ENCODE measurements at regions not wholly inside any gene's neighbourhood (a gene's known extent, or its start where the extent isn't known, plus 50 kb on each side); places are given as distances from the start of the nearest gene placed in this dataset.

DNA sequence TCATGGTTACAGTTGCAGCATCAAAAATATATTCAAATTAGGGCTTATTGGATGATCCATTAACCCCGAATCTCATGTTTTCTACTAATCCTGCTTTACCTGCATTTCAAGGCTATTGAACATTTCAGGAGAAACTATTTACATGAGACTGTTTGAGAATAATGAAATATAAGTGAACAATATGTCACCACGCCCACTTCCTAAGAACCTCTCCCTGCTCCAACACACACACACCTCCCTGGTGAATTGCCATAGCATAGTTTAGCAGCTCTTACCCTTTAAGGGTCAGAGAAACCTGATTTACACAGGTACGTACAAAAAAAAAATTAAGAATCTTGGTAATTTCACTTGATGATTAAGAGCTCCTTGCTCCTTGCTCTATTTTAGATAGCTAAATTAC is 113.4 kb downstream of the ANXA5 start:
- intact Hi-C loops (cut with micrococcal nuclease) = no loop called here
- no peaks in the 10 kb centered on the region for H3K4me1 ChIP-seq (replicated peaks in 1 of 2; ENCODE audit: control insufficient read depth in 2 of 2, insufficient read depth in 2 of 2, low read length in 2 of 2)
- 5% methylated on average over 3 of the region's 3 CpGs for WGBS (ENCODE audit: insufficient coverage, low coverage, missing lambda C conversion rate)
- H3K4me2 ChIP-seq (ENCODE audit: insufficient read depth, low read length) = no peak overlapping the region
- H4K20me1 ChIP-seq (replicated peaks; ENCODE audit: control insufficient read depth, insufficient read depth, low read length) = no peaks in the 10 kb centered on the region
- POLR2A ChIA-PET = interaction anchor here (0.6 to 0.8 kb wide), 2 partner anchors 42 to 68 kb away, joined by 3 read pairs; no protein-coding TSS in a partner anchor
- no peak overlapping the region for H2AFZ ChIP-seq (ENCODE audit: low read depth, low read length)
- BruUV-seq (replicated peaks) = no TSS peak
- no peaks in the 10 kb centered on the region for H3K79me2 ChIP-seq (ENCODE audit: control insufficient read depth, insufficient read depth, low read length)
- CTCF ChIA-PET (ENCODE audit: low intra/inter-chr PET ratio) = no interaction called here
- no peaks in the 10 kb centered on the region for H3K36me3 ChIP-seq (ENCODE audit: control insufficient read depth, insufficient read depth, low read length)
- in situ Hi-C loops (cut with MboI) = no loop called here
- DNase-seq (ENCODE audit: extremely low read depth in 1 of 4, low spot score in 3 of 4) (no peak), ATAC-seq (no peak), FAIRE-seq (no peak)
- H3K9me3 ChIP-seq (replicated peaks; ENCODE audit: control insufficient read depth, insufficient read depth, low read depth, low read length) = no peaks in the 10 kb centered on the region
- H3K27ac ChIP-seq (ENCODE audit: extremely low read depth, low read depth, low read length) = no peak overlapping the region
- TF ChIP-seq ZBED1 (IDR thresholded peaks at IDR 0.05) (no peak), CBX1 (IDR thresholded peaks at IDR 0.05; ENCODE audit: low read depth) (no peak), SMC3 (conservative IDR thresholded peaks at IDR 0.05; ENCODE audit: insufficient read depth, low read depth, low read length) (no peak), ZNF77 (CRISPR knock-in tag; IDR thresholded peaks at IDR 0.05) (no peak), DIDO1 (tag; IDR thresholded peaks at IDR 0.05; ENCODE audit: low read depth) (no peak), ZNF263 (CRISPR knock-in tag; IDR thresholded peaks at IDR 0.05; ENCODE audit: borderline replicate concordance) (no peak), POLR2AphosphoS2 (IDR thresholded peaks at IDR 0.05; ENCODE audit: low read length) (no peak), KDM4B (IDR thresholded peaks at IDR 0.05; ENCODE audit: borderline replicate concordance in 2 of 2, low read depth in 1 of 2) (no peak), ZNF212 (CRISPR knock-in tag; IDR thresholded peaks at IDR 0.05) (no peak), RB1 (IDR thresholded peaks at IDR 0.05; ENCODE audit: low read depth) (no peak), SIX5 (IDR thresholded peaks at IDR 0.05; ENCODE audit: borderline replicate concordance in 1 of 2, insufficient read depth in 1 of 2, low read depth in 1 of 2, low read length in 2 of 2) (no peak), ZKSCAN8 (CRISPR knock-in tag; IDR thresholded peaks at IDR 0.05) (no peak), NR3C1 (CRISPR knock-in tag; IDR thresholded peaks at IDR 0.05) (no peak), HNRNPUL1 (IDR thresholded peaks at IDR 0.05; ENCODE audit: low read length) (no peak)
- TF ChIP-seq, protein P1, sequence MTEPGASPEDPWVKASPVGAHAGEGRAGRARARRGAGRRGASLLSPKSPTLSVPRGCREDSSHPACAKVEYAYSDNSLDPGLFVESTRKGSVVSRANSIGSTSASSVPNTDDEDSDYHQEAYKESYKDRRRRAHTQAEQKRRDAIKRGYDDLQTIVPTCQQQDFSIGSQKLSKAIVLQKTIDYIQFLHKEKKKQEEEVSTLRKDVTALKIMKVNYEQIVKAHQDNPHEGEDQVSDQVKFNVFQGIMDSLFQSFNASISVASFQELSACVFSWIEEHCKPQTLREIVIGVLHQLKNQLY (CRISPR knock-in tag; conservative IDR thresholded peaks at IDR 0.05) = no peak
- TF ChIP-seq, protein P2, sequence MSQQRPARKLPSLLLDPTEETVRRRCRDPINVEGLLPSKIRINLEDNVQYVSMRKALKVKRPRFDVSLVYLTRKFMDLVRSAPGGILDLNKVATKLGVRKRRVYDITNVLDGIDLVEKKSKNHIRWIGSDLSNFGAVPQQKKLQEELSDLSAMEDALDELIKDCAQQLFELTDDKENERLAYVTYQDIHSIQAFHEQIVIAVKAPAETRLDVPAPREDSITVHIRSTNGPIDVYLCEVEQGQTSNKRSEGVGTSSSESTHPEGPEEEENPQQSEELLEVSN (IDR thresholded peaks at IDR 0.05; ENCODE audit: borderline replicate concordance in 1 of 2, extremely low read depth in 1 of 2, insufficient read depth in 1 of 2, insufficient read length in 1 of 2, low read depth in 1 of 2, low read length in 1 of 2, poor library complexity in 1 of 2, severe bottlenecking in 1 of 2) = no peak
- TF ChIP-seq, protein P3, sequence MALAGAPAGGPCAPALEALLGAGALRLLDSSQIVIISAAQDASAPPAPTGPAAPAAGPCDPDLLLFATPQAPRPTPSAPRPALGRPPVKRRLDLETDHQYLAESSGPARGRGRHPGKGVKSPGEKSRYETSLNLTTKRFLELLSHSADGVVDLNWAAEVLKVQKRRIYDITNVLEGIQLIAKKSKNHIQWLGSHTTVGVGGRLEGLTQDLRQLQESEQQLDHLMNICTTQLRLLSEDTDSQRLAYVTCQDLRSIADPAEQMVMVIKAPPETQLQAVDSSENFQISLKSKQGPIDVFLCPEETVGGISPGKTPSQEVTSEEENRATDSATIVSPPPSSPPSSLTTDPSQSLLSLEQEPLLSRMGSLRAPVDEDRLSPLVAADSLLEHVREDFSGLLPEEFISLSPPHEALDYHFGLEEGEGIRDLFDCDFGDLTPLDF (CRISPR knock-in tag; IDR thresholded peaks at IDR 0.05) = no peak
- TF ChIP-seq, protein P4, sequence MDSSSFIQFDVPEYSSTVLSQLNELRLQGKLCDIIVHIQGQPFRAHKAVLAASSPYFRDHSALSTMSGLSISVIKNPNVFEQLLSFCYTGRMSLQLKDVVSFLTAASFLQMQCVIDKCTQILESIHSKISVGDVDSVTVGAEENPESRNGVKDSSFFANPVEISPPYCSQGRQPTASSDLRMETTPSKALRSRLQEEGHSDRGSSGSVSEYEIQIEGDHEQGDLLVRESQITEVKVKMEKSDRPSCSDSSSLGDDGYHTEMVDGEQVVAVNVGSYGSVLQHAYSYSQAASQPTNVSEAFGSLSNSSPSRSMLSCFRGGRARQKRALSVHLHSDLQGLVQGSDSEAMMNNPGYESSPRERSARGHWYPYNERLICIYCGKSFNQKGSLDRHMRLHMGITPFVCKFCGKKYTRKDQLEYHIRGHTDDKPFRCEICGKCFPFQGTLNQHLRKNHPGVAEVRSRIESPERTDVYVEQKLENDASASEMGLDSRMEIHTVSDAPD (CRISPR knock-in tag; IDR thresholded peaks at IDR 0.05) = no peak
- no peaks in the 10 kb centered on the region; a peak in 1 of 5 replicates for H3K27me3 ChIP-seq (ENCODE audit: control insufficient read depth in 2 of 2, insufficient read depth in 2 of 2, low read length in 2 of 2)
- H3K4me3 ChIP-seq = no peak overlapping the region
- no peak overlapping the region for H3K9ac ChIP-seq (ENCODE audit: insufficient read depth in 1 of 2, low read depth in 2 of 2, low read length in 2 of 2)
- H3K9me1 ChIP-seq (ENCODE audit: control insufficient read depth, insufficient read depth, low read length) = no peaks in the 10 kb centered on the region

Data from K562 (cell line).